BLaER1 (cell line): ENCODE measurements at regions not wholly inside any gene's neighbourhood (a gene's known extent, or its start where the extent isn't known, plus 50 kb on each side); places are given as distances from the start of the nearest gene placed in this dataset.
"Not testable (repeated sequence)": the region's sequence is repeated elsewhere in the genome, so short reads cannot be mapped to it uniquely, and the experiment has no call there.

ENCODE experiments used
- H3K27ac ChIP-seq: shearing (Covaris generic); formaldehyde crosslinking; 2 replicates; pipeline ENCODE4 v1.8.1; 2022
- H3K27me3 ChIP-seq: shearing (Covaris generic); formaldehyde crosslinking; 2 replicates; pipeline ENCODE4 v1.8.1; 2022
- H3K36me3 ChIP-seq: shearing (Covaris generic); formaldehyde crosslinking; 2 replicates; pipeline ENCODE4 v1.8.1; 2022
- H3K4me1 ChIP-seq: shearing (Covaris generic); formaldehyde crosslinking; 2 replicates; pipeline ENCODE4 v1.8.1; 2022
- H3K4me2 ChIP-seq: shearing (Covaris generic); formaldehyde crosslinking; 2 replicates; pipeline ENCODE4 v1.8.1; 2022
- H3K4me3 ChIP-seq: shearing (Covaris generic); formaldehyde crosslinking; 2 replicates; pipeline ENCODE4 v1.8.1; 2022
- H3K9ac ChIP-seq: shearing (Covaris generic); formaldehyde crosslinking; 2 replicates; pipeline ENCODE4 v1.8.1; 2022
- H3K9me3 ChIP-seq: shearing (Covaris generic); formaldehyde crosslinking; 2 replicates; pipeline ENCODE4 v1.8.1; 2022
- H4K20me1 ChIP-seq: shearing (Covaris generic); formaldehyde crosslinking; 2 replicates; pipeline ENCODE4 v1.8.1; 2022
- Cebpa-rat ChIP-seq: shearing (Covaris generic); IDR thresholded peaks from 2 replicates; pipeline ENCODE4 v1.8.1; 2022

GRCh38 chr5:91607675-91608074, 224.6 kb upstream of the ARRDC3 start:
- Histone ChIP-seq H4K20me1 (no peaks in the 10 kb centered on the region), H3K27me3 (no peaks in the 10 kb centered on the region), H3K9ac (no peak overlapping the region), H3K4me2 (no peak overlapping the region), H3K4me1 (no peaks in the 10 kb centered on the region), H3K27ac (no peak overlapping the region), H3K9me3 (no peaks in the 10 kb centered on the region), H3K4me3 (no peak overlapping the region), H3K36me3 (no peaks in the 10 kb centered on the region)
- TF ChIP-seq Cebpa-rat = no peak

GRCh38 chr5:91599863-91600262, 216.7 kb upstream of the ARRDC3 start:
- Histone ChIP-seq H3K4me3 (no peak overlapping the region), H3K36me3 (no peaks in the 10 kb centered on the region), H4K20me1 (no peaks in the 10 kb centered on the region), H3K27me3 (no peaks in the 10 kb centered on the region), H3K27ac (no peak overlapping the region), H3K4me2 (no peak overlapping the region), H3K9me3 (0 out of 2 replicates have a peak, but pooled peaks cover 5% of the 10 kb centered on the region), H3K4me1 (no peaks in the 10 kb centered on the region), H3K9ac (no peak overlapping the region)
- no peak for TF ChIP-seq Cebpa-rat

GRCh38 chr5:91598216-91598615, 215.1 kb upstream of the ARRDC3 start:
- peaks cover 21% of the 10 kb centered on the region for H3K9me3 ChIP-seq
- H4K20me1 ChIP-seq = no peaks in the 10 kb centered on the region
- no peaks in the 10 kb centered on the region for H3K4me1 ChIP-seq
- TF ChIP-seq Cebpa-rat = no peak
- no peaks in the 10 kb centered on the region for H3K36me3 ChIP-seq
- H3K27me3 ChIP-seq = no peaks in the 10 kb centered on the region
- no peak overlapping the region for H3K4me2 ChIP-seq
- no peak overlapping the region for H3K27ac ChIP-seq
- no peak overlapping the region for H3K4me3 ChIP-seq
- H3K9ac ChIP-seq = no peak overlapping the region

GRCh38 chr5:91595424-91595823, 212.3 kb upstream of the ARRDC3 start:
- no peak for TF ChIP-seq Cebpa-rat
- Histone ChIP-seq H3K9me3 (peaks cover 49% of the 10 kb centered on the region), H3K4me2 (no peak overlapping the region), H3K4me1 (no peaks in the 10 kb centered on the region), H3K9ac (no peak overlapping the region), H3K27me3 (no peaks in the 10 kb centered on the region), H3K36me3 (no peaks in the 10 kb centered on the region), H3K27ac (no peak overlapping the region), H4K20me1 (no peaks in the 10 kb centered on the region), H3K4me3 (no peak overlapping the region)

- Histone ChIP-seq H3K9me3 (peaks cover 58% of the 10 kb centered on the region), H3K27me3 (no peaks in the 10 kb centered on the region), H3K4me2 (no peak overlapping the region), H3K9ac (no peak overlapping the region), H3K36me3 (no peaks in the 10 kb centered on the region), H3K4me3 (no peak overlapping the region), H3K4me1 (no peaks in the 10 kb centered on the region), H3K27ac (no peak overlapping the region), H4K20me1 (no peaks in the 10 kb centered on the region)
- TF ChIP-seq Cebpa-rat = no peak
Measured at GRCh38 chr5:91591076-91591475, 208.0 kb upstream of the ARRDC3 start.

GRCh38 chr5:91586232-91586631, 203.1 kb upstream of the ARRDC3 start:
- H3K4me3 ChIP-seq = no peak overlapping the region
- H3K4me1 ChIP-seq = no peaks in the 10 kb centered on the region
- H4K20me1 ChIP-seq = no peaks in the 10 kb centered on the region
- no peak overlapping the region for H3K9ac ChIP-seq
- TF ChIP-seq Cebpa-rat = no peak
- H3K9me3 ChIP-seq = peaks cover 17% of the 10 kb centered on the region; the same call in 1 of the 2 replicates
- H3K27me3 ChIP-seq = no peaks in the 10 kb centered on the region
- H3K4me2 ChIP-seq = no peak overlapping the region
- no peak overlapping the region for H3K27ac ChIP-seq
- no peaks in the 10 kb centered on the region for H3K36me3 ChIP-seq

GRCh38 chr5:91584352-91584751, 201.2 kb upstream of the ARRDC3 start:
- Histone ChIP-seq H3K27me3 (no peaks in the 10 kb centered on the region), H3K27ac (no peak overlapping the region), H3K4me3 (no peak overlapping the region), H3K9me3 (0 out of 2 replicates have a peak, but pooled peaks cover 8% of the 10 kb centered on the region), H3K4me2 (no peak overlapping the region), H3K9ac (no peak overlapping the region), H3K36me3 (no peaks in the 10 kb centered on the region), H3K4me1 (no peaks in the 10 kb centered on the region), H4K20me1 (no peaks in the 10 kb centered on the region)
- TF ChIP-seq Cebpa-rat = no peak

- H3K36me3 ChIP-seq, H3K4me3 ChIP-seq, H4K20me1 ChIP-seq, H3K4me2 ChIP-seq, H3K27ac ChIP-seq, H3K27me3 ChIP-seq, H3K4me1 ChIP-seq, H3K9ac ChIP-seq: not testable (repeated sequence)
- peaks cover 20% of the 10 kb centered on the region for H3K9me3 ChIP-seq
Measured at GRCh38 chr5:91566012-91566411, 182.9 kb upstream of the ARRDC3 start.

GRCh38 chr5:91562922-91563321, 179.8 kb upstream of the ARRDC3 start:
- H3K9me3 ChIP-seq = peaks cover 20% of the 10 kb centered on the region
- no peaks in the 10 kb centered on the region for H3K4me1 ChIP-seq
- no peak overlapping the region for H3K9ac ChIP-seq
- H4K20me1 ChIP-seq = no peaks in the 10 kb centered on the region
- no peaks in the 10 kb centered on the region for H3K36me3 ChIP-seq
- no peaks in the 10 kb centered on the region for H3K27me3 ChIP-seq
- H3K27ac ChIP-seq = no peak overlapping the region
- TF ChIP-seq Cebpa-rat = no peak
- H3K4me2 ChIP-seq = no peak overlapping the region
- H3K4me3 ChIP-seq = no peak overlapping the region

GRCh38 chr5:91541696-91542095, 158.6 kb upstream of the ARRDC3 start:
- H3K27me3 ChIP-seq = no peaks in the 10 kb centered on the region
- H3K4me1 ChIP-seq = no peaks in the 10 kb centered on the region
- H3K4me2 ChIP-seq = no peak overlapping the region
- H3K9ac ChIP-seq = no peak overlapping the region
- no peaks in the 10 kb centered on the region for H3K36me3 ChIP-seq
- no peak for TF ChIP-seq Cebpa-rat
- H3K4me3 ChIP-seq = no peak overlapping the region
- H3K27ac ChIP-seq = no peak overlapping the region
- no peaks in the 10 kb centered on the region for H4K20me1 ChIP-seq
- no peaks in the 10 kb centered on the region for H3K9me3 ChIP-seq

GRCh38 chr5:91538179-91538578, 155.1 kb upstream of the ARRDC3 start:
- no peak overlapping the region for H3K4me3 ChIP-seq
- no peaks in the 10 kb centered on the region for H3K4me1 ChIP-seq
- no peak overlapping the region for H3K9ac ChIP-seq
- TF ChIP-seq Cebpa-rat = no peak
- no peaks in the 10 kb centered on the region for H3K9me3 ChIP-seq
- no peaks in the 10 kb centered on the region for H4K20me1 ChIP-seq
- H3K27ac ChIP-seq = no peak overlapping the region
- no peaks in the 10 kb centered on the region for H3K36me3 ChIP-seq
- no peaks in the 10 kb centered on the region for H3K27me3 ChIP-seq
- no peak overlapping the region for H3K4me2 ChIP-seq
